ENCODE measurements at regions not wholly inside any gene's neighbourhood (a gene's known extent, or its start where the extent isn't known, plus 50 kb on each side); places are given as distances from the start of the nearest gene placed in this dataset.

DNA sequence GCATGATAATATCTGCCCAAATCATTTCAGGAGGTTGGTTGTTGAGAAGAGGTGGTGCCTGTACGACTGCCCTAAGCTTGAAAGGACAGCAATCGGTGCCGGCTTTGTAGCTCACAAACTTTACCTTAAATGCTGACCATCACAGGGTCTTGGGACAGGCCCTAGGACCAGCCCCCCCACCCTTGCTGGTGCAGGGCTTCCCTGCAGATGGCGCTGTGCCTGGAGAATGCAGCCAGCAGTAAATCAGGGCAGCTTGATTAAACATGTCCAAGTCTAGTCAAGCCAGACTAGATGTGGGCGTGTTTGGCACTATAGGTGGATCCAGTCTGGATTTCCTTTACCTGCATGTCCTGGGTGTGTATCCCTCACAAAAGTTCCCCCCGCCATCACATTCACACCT lies 135.5 kb upstream of the CRHR1 start:
- POLR2A ChIA-PET: no interaction called here
- dilution Hi-C loops (cut with MboI; ENCODE audit: extremely low pct_ligation_motif_present, low sequenced_read_pairs) (no loop called here), intact Hi-C loops (cut with micrococcal nuclease) (no loop called here)
- Histone ChIP-seq H3K9me1 (replicated peaks; ENCODE audit: control insufficient read depth, extremely low read depth, insufficient read depth, low read length) (no peaks in the 10 kb centered on the region), H3K9me3 (replicated peaks; ENCODE audit: control insufficient read depth, insufficient read depth, low read length) (no peaks in the 10 kb centered on the region), H4K20me1 (replicated peaks; ENCODE audit: control insufficient read depth, extremely low read depth, insufficient read depth, low read length) (no peaks in the 10 kb centered on the region), H3K36me3 (ENCODE audit: control insufficient read depth in 2 of 2, extremely low read depth in 1 of 2, insufficient read depth in 2 of 2, low read length in 2 of 2) (no peaks in the 10 kb centered on the region), H3K79me2 (ENCODE audit: control insufficient read depth, insufficient read depth, low read length) (no peaks in the 10 kb centered on the region), H2AFZ (ENCODE audit: low read depth, low read length) (no peak overlapping the region), H3K4me1 (ENCODE audit: control insufficient read depth, extremely low read depth, insufficient read depth, low read length) (no peaks in the 10 kb centered on the region), H3K27me3 (ENCODE audit: control insufficient read depth in 2 of 2, insufficient read depth in 2 of 2, low read length in 2 of 2) (peaks cover 1 to 14% of the 10 kb centered on the region in 2 experiments), H3K9ac (replicated peaks; ENCODE audit: extremely low read depth, insufficient read depth, low read length) (no peak overlapping the region), H3K4me3 (replicated peaks in 1 of 3; ENCODE audit: insufficient read depth in 1 of 3, low read depth in 1 of 3, low read length in 3 of 3) (no peak overlapping the region), H3K27ac (ENCODE audit: insufficient read depth, low read depth, low read length) (no peak overlapping the region), H3K4me2 (ENCODE audit: insufficient read depth, low read length) (no peak overlapping the region)
- FAIRE-seq: no peak
- BruUV-seq (replicated peaks): no TSS peak
- TF ChIP-seq, protein P1, sequence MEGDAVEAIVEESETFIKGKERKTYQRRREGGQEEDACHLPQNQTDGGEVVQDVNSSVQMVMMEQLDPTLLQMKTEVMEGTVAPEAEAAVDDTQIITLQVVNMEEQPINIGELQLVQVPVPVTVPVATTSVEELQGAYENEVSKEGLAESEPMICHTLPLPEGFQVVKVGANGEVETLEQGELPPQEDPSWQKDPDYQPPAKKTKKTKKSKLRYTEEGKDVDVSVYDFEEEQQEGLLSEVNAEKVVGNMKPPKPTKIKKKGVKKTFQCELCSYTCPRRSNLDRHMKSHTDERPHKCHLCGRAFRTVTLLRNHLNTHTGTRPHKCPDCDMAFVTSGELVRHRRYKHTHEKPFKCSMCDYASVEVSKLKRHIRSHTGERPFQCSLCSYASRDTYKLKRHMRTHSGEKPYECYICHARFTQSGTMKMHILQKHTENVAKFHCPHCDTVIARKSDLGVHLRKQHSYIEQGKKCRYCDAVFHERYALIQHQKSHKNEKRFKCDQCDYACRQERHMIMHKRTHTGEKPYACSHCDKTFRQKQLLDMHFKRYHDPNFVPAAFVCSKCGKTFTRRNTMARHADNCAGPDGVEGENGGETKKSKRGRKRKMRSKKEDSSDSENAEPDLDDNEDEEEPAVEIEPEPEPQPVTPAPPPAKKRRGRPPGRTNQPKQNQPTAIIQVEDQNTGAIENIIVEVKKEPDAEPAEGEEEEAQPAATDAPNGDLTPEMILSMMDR (IDR thresholded peaks at IDR 0.05; ENCODE audit: extremely low read depth in 1 of 2, insufficient read depth in 1 of 2, low read depth in 1 of 2, low read length in 2 of 2): peak in 1 of 2 donors; percentile 20
- no peak for TF ChIP-seq MYC (IDR thresholded peaks at IDR 0.05; ENCODE audit: low read depth, low read length)
- DNase-seq (ENCODE audit: low read depth, low spot score): no peak
- CTCF ChIA-PET: interaction anchor here (1.2 to 3.5 kb wide), 7 partner anchors 9 to 203 kb away, joined by 3 to 12 read pairs (median 4); no protein-coding TSS in a partner anchor

DNA sequence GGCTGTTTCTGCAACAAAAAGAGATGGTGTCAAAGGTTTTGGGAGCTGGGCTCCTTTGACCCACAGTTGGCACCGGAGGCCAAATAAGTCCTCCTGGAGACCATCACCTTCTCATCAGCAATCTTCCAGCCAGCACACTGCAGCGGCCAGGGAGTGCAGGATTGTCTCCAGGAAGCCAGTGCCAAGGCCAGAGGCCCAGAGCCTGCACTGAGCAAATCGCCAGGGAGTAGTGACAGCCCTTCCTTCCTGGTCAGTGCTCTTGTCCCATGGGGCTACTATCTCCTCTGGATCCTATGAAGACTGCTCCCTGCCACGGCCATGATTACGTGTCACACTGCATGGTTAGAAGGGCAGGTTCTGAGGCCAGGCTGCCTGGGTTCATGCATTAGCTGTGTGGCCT lies 134.3 kb upstream of the CRHR1 start:
- Histone ChIP-seq H4K20me1 (replicated peaks; ENCODE audit: control insufficient read depth, extremely low read depth, insufficient read depth, low read length) (no peaks in the 10 kb centered on the region), H3K36me3 (ENCODE audit: control insufficient read depth in 2 of 2, extremely low read depth in 1 of 2, insufficient read depth in 2 of 2, low read length in 2 of 2) (no peaks in the 10 kb centered on the region), H3K9me3 (replicated peaks; ENCODE audit: control insufficient read depth, insufficient read depth, low read length) (no peaks in the 10 kb centered on the region), H3K79me2 (ENCODE audit: control insufficient read depth, insufficient read depth, low read length) (no peaks in the 10 kb centered on the region), H3K4me3 (replicated peaks in 1 of 3; ENCODE audit: insufficient read depth in 1 of 3, low read depth in 1 of 3, low read length in 3 of 3) (no peak overlapping the region), H3K27ac (ENCODE audit: insufficient read depth, low read depth, low read length) (no peak overlapping the region), H3K9me1 (replicated peaks; ENCODE audit: control insufficient read depth, extremely low read depth, insufficient read depth, low read length) (no peaks in the 10 kb centered on the region), H2AFZ (ENCODE audit: low read depth, low read length) (no peak overlapping the region), H3K27me3 (ENCODE audit: control insufficient read depth in 2 of 2, insufficient read depth in 2 of 2, low read length in 2 of 2) (peaks cover 1 to 14% of the 10 kb centered on the region in 2 experiments), H3K4me1 (ENCODE audit: control insufficient read depth, extremely low read depth, insufficient read depth, low read length) (no peaks in the 10 kb centered on the region), H3K4me2 (ENCODE audit: insufficient read depth, low read length) (no peak overlapping the region), H3K9ac (replicated peaks; ENCODE audit: extremely low read depth, insufficient read depth, low read length) (no peak overlapping the region)
- ChIA-PET CTCF (interaction anchor here (1.0 to 3.1 kb wide), 2 partner anchors 10 to 15 kb away, joined by 3 to 15 read pairs; no protein-coding TSS in a partner anchor), POLR2A (no interaction called here)
- TF ChIP-seq EZH2 (IDR thresholded peaks at IDR 0.05; ENCODE audit: borderline replicate concordance, low read depth, low read length, severe bottlenecking) (no peak), FOS (IDR thresholded peaks at IDR 0.05; ENCODE audit: borderline replicate concordance, insufficient read depth, low read length) (no peak), MYC (IDR thresholded peaks at IDR 0.05; ENCODE audit: low read depth, low read length) (no peak), POLR2A (IDR thresholded peaks at IDR 0.05; ENCODE audit: low read depth, low read length) (no peak), POLR2AphosphoS5 (IDR thresholded peaks at IDR 0.05; ENCODE audit: insufficient read depth, low read depth, low read length) (no peak), GATA2 (IDR thresholded peaks at IDR 0.05; ENCODE audit: insufficient read depth, insufficient read length, low read depth, low read length) (no peak), JUN (IDR thresholded peaks at IDR 0.05; ENCODE audit: borderline replicate concordance, insufficient read depth, insufficient read length, low read depth) (no peak)
- TF ChIP-seq, protein P2, sequence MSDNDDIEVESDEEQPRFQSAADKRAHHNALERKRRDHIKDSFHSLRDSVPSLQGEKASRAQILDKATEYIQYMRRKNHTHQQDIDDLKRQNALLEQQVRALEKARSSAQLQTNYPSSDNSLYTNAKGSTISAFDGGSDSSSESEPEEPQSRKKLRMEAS (IDR thresholded peaks at IDR 0.05; ENCODE audit: insufficient read depth, insufficient read length): no peak
- TF ChIP-seq, protein P1 (IDR thresholded peaks at IDR 0.05; ENCODE audit: extremely low read depth in 1 of 2, insufficient read depth in 1 of 2, low read depth in 1 of 2, low read length in 2 of 2): no peak
- intact Hi-C loops (cut with micrococcal nuclease) (no loop called here), dilution Hi-C loops (cut with MboI; ENCODE audit: extremely low pct_ligation_motif_present, low sequenced_read_pairs) (no loop called here)
- BruUV-seq (replicated peaks): no TSS peak
- no peak for FAIRE-seq
- DNase-seq (ENCODE audit: low read depth, low spot score): no peak
